GM10266 (cell line): ENCODE measurements at regions not wholly inside any gene's neighbourhood (a gene's known extent, or its start where the extent isn't known, plus 50 kb on each side); places are given as distances from the start of the nearest gene placed in this dataset.
A peak's percentile ranks its signal among the peaks of the same experiment; 100 is the strongest.

ENCODE experiments used
- DNase-seq: peaks from one replicate; pipeline ENCODE4 v3.0.0; 2012; ENCODE audit errors: extremely low spot score
- CTCF ChIP-seq: IDR thresholded peaks from 2 replicates; pipeline ENCODE4 v1.5.1; 2012; ENCODE audit warnings: mild to moderate bottlenecking, low read depth; ENCODE audit not compliant: control insufficient read depth, insufficient read depth; ENCODE audit errors: missing control alignments

GRCh38 chr9:74358959-74359358, 138.2 kb upstream of the RORB start:
- TF ChIP-seq CTCF = no peak
- no peak for DNase-seq

- no peak for TF ChIP-seq CTCF
- no peak for DNase-seq
Observed at GRCh38 chr9:74361508-74361907, 135.6 kb upstream of the RORB start.

- TF ChIP-seq CTCF = no peak
Observed at GRCh38 chr9:74362423-74362822, 134.7 kb upstream of the RORB start.

GRCh38 chr9:74366111-74366510, 131.0 kb upstream of the RORB start:
- no peak for TF ChIP-seq CTCF
- DNase-seq = no peak

More at GRCh38 chr9:74362423-74362822, 134.7 kb upstream of the RORB start:
- DNase-seq = no peak

GRCh38 chr9:74369844-74370243, 127.3 kb upstream of the RORB start:
- DNase-seq = no peak
- TF ChIP-seq CTCF = no peak

GRCh38 chr9:74373348-74373747, 123.8 kb upstream of the RORB start:
- DNase-seq = no peak
- no peak for TF ChIP-seq CTCF

- TF ChIP-seq CTCF = peak; percentile 34
- DNase-seq = peak; percentile 6
Observed at GRCh38 chr9:74379718-74380117, 117.4 kb upstream of the RORB start.
